ENCODE measurements at regions not wholly inside any gene's neighbourhood (a gene's known extent, or its start where the extent isn't known, plus 50 kb on each side); places are given as distances from the start of the nearest gene placed in this dataset.

DNA sequence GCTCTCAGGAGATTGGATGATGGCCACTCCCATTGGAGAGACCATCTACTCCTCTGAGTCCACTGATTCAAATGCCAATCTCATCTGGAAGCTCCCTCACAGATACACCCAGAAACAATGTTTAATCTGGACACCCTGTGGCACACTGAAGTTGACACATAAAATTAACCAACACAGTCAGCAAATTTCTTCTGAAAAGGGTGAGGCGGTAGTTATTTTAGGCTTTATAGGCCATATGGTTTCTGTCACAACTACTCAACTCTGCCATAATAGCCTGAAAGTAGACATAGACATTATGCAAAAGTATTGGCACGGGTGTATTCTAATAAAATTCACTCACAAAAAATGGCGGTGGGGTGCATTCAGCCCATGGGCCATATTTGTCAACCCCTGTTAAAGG, 244.5 kb upstream of the VLDLR start:
- H3K4me3 ChIP-seq (ENCODE audit: low read depth, low read length), result no peak overlapping the region
- DNase-seq (ENCODE audit: low read depth), result no peak

GRCh38 chr9:2377834-2378233, 243.8 kb upstream of the VLDLR start:
- H3K4me3 ChIP-seq (ENCODE audit: low read depth, low read length), result no peak overlapping the region
- TF ChIP-seq, protein P1, sequence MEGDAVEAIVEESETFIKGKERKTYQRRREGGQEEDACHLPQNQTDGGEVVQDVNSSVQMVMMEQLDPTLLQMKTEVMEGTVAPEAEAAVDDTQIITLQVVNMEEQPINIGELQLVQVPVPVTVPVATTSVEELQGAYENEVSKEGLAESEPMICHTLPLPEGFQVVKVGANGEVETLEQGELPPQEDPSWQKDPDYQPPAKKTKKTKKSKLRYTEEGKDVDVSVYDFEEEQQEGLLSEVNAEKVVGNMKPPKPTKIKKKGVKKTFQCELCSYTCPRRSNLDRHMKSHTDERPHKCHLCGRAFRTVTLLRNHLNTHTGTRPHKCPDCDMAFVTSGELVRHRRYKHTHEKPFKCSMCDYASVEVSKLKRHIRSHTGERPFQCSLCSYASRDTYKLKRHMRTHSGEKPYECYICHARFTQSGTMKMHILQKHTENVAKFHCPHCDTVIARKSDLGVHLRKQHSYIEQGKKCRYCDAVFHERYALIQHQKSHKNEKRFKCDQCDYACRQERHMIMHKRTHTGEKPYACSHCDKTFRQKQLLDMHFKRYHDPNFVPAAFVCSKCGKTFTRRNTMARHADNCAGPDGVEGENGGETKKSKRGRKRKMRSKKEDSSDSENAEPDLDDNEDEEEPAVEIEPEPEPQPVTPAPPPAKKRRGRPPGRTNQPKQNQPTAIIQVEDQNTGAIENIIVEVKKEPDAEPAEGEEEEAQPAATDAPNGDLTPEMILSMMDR (conservative IDR thresholded peaks at IDR 0.05; ENCODE audit: low read depth, low read length), result no peak
- DNase-seq (ENCODE audit: low read depth), result no peak

More for the DNA sequence above, 244.5 kb upstream of the VLDLR start:
- TF ChIP-seq, protein P1 (conservative IDR thresholded peaks at IDR 0.05; ENCODE audit: low read depth, low read length), result no peak

DNA sequence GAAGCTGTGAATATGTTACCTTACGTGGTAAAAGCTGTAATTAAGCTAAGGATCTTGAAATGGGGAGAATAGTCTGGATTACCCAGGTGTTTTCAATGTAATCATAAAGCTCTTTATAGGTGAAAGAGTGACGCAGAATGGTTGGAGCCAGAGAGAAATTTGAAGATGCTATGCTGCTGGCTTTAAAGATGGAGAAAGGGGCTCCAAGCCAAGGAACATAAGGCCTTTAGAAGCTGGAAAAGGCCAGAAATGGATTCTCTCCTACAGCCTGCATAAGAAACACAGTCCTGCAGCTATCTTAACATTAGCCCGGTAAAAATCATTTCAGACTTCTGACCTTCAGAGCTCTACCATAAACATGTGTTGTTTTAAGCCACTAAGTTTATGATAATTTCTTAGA, 243.3 kb upstream of the VLDLR start:
- H3K4me3 ChIP-seq (ENCODE audit: low read depth, low read length), result no peak overlapping the region
- TF ChIP-seq, protein P1 (conservative IDR thresholded peaks at IDR 0.05; ENCODE audit: low read depth, low read length), result no peak
- no peak for DNase-seq (ENCODE audit: low read depth)

- TF ChIP-seq, protein P1 (conservative IDR thresholded peaks at IDR 0.05; ENCODE audit: low read depth, low read length), result no peak
- no peak overlapping the region for H3K4me3 ChIP-seq (ENCODE audit: low read depth, low read length)
- no peak for DNase-seq (ENCODE audit: low read depth)
Observed at GRCh38 chr9:2378816-2379215, 242.8 kb upstream of the VLDLR start.

DNA sequence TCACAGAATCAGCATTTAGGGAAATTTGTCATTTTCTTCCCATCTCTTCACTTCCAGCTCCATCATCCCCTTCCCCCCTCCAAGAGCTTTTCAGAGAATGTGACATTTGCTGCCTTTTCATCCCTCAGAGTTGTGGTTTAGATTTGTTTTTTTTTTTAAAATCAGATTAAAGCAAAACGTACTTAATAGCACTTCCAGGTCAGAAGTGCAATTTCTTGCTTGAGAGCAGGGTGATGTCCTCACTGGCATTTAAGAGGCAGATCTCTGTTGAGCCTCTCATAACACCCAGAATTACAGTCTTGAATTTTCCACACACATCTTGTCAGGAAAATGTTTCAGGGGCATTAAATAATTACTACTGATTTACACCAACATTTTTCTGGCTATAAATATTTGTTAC, 236.8 kb upstream of the VLDLR start:
- TF ChIP-seq, protein P1 (conservative IDR thresholded peaks at IDR 0.05; ENCODE audit: low read depth, low read length), result no peak
- DNase-seq (ENCODE audit: low read depth), result no peak
- no peak overlapping the region for H3K4me3 ChIP-seq (ENCODE audit: low read depth, low read length)

DNA sequence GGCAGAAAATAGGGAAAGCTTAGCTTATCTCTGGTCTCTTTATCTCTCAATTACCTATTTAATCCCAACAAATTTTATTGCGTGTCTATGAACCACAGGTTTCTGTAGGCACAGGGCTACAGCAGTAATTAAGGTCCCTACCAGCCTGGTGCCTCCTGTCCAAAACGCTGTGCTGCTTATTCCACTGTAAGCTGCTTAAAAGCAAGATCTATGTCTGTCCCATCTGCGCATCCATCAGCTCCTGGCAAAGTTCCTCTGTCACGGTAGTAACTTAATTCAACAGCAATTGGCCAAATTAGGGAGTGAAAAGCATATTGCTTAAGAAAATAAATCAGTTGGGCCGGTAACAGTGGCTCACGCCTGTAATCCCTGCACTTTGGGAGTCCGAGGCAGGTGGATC, 235.8 kb upstream of the VLDLR start:
- TF ChIP-seq, protein P1 (conservative IDR thresholded peaks at IDR 0.05; ENCODE audit: low read depth, low read length), result no peak
- no peak overlapping the region for H3K4me3 ChIP-seq (ENCODE audit: low read depth, low read length)
- DNase-seq (ENCODE audit: low read depth), result no peak

DNA sequence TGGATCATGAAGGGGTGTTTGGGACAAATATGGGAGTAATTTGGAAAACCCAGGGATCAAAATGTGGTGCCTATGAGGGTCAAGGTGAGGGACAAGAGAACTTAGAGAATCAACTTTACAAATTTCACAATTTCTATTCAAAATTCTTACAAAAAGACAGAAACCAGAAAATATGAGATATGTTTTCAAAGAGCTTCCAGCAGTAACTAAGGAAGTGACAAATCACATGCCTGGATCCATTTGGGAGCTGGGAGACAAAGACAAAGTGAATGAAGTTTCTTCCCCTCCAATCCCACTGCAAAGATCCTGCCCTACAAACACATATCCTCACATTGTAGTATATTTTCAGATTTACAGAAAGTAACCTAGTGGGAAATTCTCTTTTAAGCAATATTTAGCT, 235.0 kb upstream of the VLDLR start:
- H3K4me3 ChIP-seq (ENCODE audit: low read depth, low read length), result no peak overlapping the region
- no peak for DNase-seq (ENCODE audit: low read depth)
- TF ChIP-seq, protein P1 (conservative IDR thresholded peaks at IDR 0.05; ENCODE audit: low read depth, low read length), result no peak

Measured in epithelial cell of proximal tubule (primary cell).